PFSK-1 (cell line): ENCODE measurements at regions not wholly inside any gene's neighbourhood (a gene's known extent, or its start where the extent isn't known, plus 50 kb on each side); places are given as distances from the start of the nearest gene placed in this dataset.

Experiments
- FOXP2 ChIP-seq: optimal IDR thresholded peaks from 2 replicates; pipeline ENCODE3; 2011; ENCODE audit warnings: borderline replicate concordance, control low read depth, inconsistent platforms; ENCODE audit not compliant: insufficient read depth; ENCODE audit errors: extremely low read length, extremely low read depth
- POLR2AphosphoS5 ChIP-seq: IDR thresholded peaks from 2 replicates; pipeline ENCODE4 v1.6.1; 2012; ENCODE audit warnings: low read depth, mild to moderate bottlenecking, control low read depth, low read length, moderate library complexity
- REST ChIP-seq, 2 experiments: IDR thresholded peaks; 2 replicates each; pipeline versions ENCODE4 v1.6.1 to v1.8.0; 2011 to 2012; ENCODE audit warnings: low read depth in 2 of 2, low read length in 2 of 2, control low read depth in 1 of 2, inconsistent platforms in 1 of 2, mild to moderate bottlenecking in 1 of 2, moderate library complexity in 1 of 2; ENCODE audit not compliant: insufficient read depth in 1 of 2
- SIN3A ChIP-seq: IDR thresholded peaks from 2 replicates; pipeline ENCODE4 v1.6.1; 2012; ENCODE audit warnings: mild to moderate bottlenecking, low read length, moderate library complexity, borderline replicate concordance; ENCODE audit not compliant: insufficient read depth
- TAF1 ChIP-seq: IDR thresholded peaks from 2 replicates; pipeline ENCODE4 v1.6.1; 2012; ENCODE audit warnings: low read length, control low read depth, borderline replicate concordance; ENCODE audit not compliant: insufficient read depth

- TF ChIP-seq FOXP2 (no peak), POLR2AphosphoS5 (no peak), TAF1 (no peak), REST (IDR thresholded peaks at IDR 0.05; ENCODE audit: insufficient read depth in 1 of 2, low read depth in 2 of 2, low read length in 2 of 2) (no peak), SIN3A (no peak)
These were observed 69.4 kb downstream of the ABCC12 start for GRCh38 chr16:48086422-48086821.

- TF ChIP-seq TAF1 (no peak), POLR2AphosphoS5 (no peak), SIN3A (no peak), REST (IDR thresholded peaks at IDR 0.05; ENCODE audit: insufficient read depth in 1 of 2, low read depth in 2 of 2, low read length in 2 of 2) (no peak), FOXP2 (no peak)
These were observed 70.1 kb downstream of the ABCC12 start for GRCh38 chr16:48085729-48086128.

GRCh38 chr16:48084826-48085225, 71.0 kb downstream of the ABCC12 start:
- TF ChIP-seq POLR2AphosphoS5, result no peak
- TF ChIP-seq FOXP2, result no peak

- TF ChIP-seq FOXP2 (no peak), SIN3A (no peak), POLR2AphosphoS5 (no peak), REST (IDR thresholded peaks at IDR 0.05; ENCODE audit: insufficient read depth in 1 of 2, low read depth in 2 of 2, low read length in 2 of 2) (no peak), TAF1 (no peak)
These were observed 73.3 kb downstream of the ABCC12 start for GRCh38 chr16:48082516-48082915.

- TF ChIP-seq SIN3A, result no peak
- TF ChIP-seq REST (IDR thresholded peaks at IDR 0.05; ENCODE audit: insufficient read depth in 1 of 2, low read depth in 2 of 2, low read length in 2 of 2), result no peak
- no peak for TF ChIP-seq POLR2AphosphoS5
- TF ChIP-seq FOXP2, result no peak
- no peak for TF ChIP-seq TAF1
These were observed 74.1 kb downstream of the ABCC12 start for GRCh38 chr16:48081656-48082055.
